ENCODE measurements at regions not wholly inside any gene's neighbourhood (a gene's known extent, or its start where the extent isn't known, plus 50 kb on each side); places are given as distances from the start of the nearest gene placed in this dataset.

- no peaks in the 10 kb centered on the region for H3K9me3 ChIP-seq (ENCODE audit: low read length)
- H3K36me3 ChIP-seq (replicated peaks in 1 of 2; ENCODE audit: control insufficient read depth in 1 of 2, insufficient read depth in 2 of 2, low read length in 2 of 2), result no peaks in the 10 kb centered on the region
- no peaks in the 10 kb centered on the region for H3K27me3 ChIP-seq (ENCODE audit: control insufficient read depth in 1 of 2, insufficient read depth in 2 of 2, low read length in 2 of 2)
- in situ Hi-C loops (cut with HindIII; ENCODE audit: extremely low pct_ligation_motif_present, low pct_unique_long_range_greater_than_20kb), result no loop called here
- TF ChIP-seq PAXIP1 (CRISPR knock-in tag; conservative IDR thresholded peaks at IDR 0.05) (no peak), SOX6 (IDR thresholded peaks at IDR 0.05) (no peak), SOX6 (CRISPR knock-in tag; IDR thresholded peaks at IDR 0.05) (no peak), SAFB2 (CRISPR knock-in tag; IDR thresholded peaks at IDR 0.05; ENCODE audit: borderline replicate concordance, low read depth) (no peak), JUNB (CRISPR knock-in tag; IDR thresholded peaks at IDR 0.05; ENCODE audit: borderline replicate concordance) (no peak), GZF1 (CRISPR knock-in tag; IDR thresholded peaks at IDR 0.05) (no peak), ZNF446 (CRISPR knock-in tag; IDR thresholded peaks at IDR 0.05) (no peak)
- TF ChIP-seq, protein P1, sequence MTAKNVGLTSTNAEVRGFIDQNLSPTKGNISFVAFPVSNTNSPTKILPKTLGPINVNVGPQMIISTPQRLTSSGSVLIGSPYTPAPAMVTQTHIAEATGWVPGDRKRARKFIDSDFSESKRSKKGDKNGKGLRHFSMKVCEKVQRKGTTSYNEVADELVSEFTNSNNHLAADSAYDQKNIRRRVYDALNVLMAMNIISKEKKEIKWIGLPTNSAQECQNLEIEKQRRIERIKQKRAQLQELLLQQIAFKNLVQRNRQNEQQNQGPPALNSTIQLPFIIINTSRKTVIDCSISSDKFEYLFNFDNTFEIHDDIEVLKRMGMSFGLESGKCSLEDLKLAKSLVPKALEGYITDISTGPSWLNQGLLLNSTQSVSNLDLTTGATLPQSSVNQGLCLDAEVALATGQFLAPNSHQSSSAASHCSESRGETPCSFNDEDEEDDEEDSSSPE (CRISPR knock-in tag; IDR thresholded peaks at IDR 0.05), result no peak
- ATAC-seq (no peak), DNase-seq (ENCODE audit: low spot score) (no peak), FAIRE-seq (no peak)
- no peaks in the 10 kb centered on the region for H4K20me1 ChIP-seq (ENCODE audit: insufficient read depth, low read length)
- H3K9ac ChIP-seq (ENCODE audit: insufficient read depth, low read depth, low read length), result no peak overlapping the region
- CTCF ChIA-PET (ENCODE audit: low intra/inter-chr PET ratio, low total read pairs), result no interaction called here
- H2AFZ ChIP-seq (ENCODE audit: low read length), result no peak overlapping the region
- no peaks in the 10 kb centered on the region for H3K79me2 ChIP-seq (ENCODE audit: insufficient read depth, low read length)
- POLR2A ChIA-PET, result no interaction called here
- BruUV-seq (replicated peaks), result no TSS peak
- intact Hi-C loops (cut with micrococcal nuclease; ENCODE audit: unreplicated experiment), result no loop called here
- H3K4me2 ChIP-seq (ENCODE audit: low read depth, low read length), result no peak overlapping the region
- H3K27ac ChIP-seq (ENCODE audit: extremely low read length, insufficient read depth, low read length), result no peak overlapping the region
- WGBS (ENCODE audit: low lambda C conversion rate), result 0% methylated on average over 1 of the region's 1 CpG
- no peak overlapping the region for H3K4me3 ChIP-seq (replicated peaks in 1 of 3; ENCODE audit: insufficient read depth in 1 of 3, low read depth in 2 of 3, low read length in 3 of 3)
- peaks cover 11% of the 10 kb centered on the region for H3K4me1 ChIP-seq (ENCODE audit: insufficient read depth, low read length)
Observed at GRCh38 chr4:128606173-128606572, 203.3 kb upstream of the JADE1 start.

All from HepG2 (cell line).